Karpas-422 (cell line): ENCODE measurements at regions not wholly inside any gene's neighbourhood (a gene's known extent, or its start where the extent isn't known, plus 50 kb on each side); places are given as distances from the start of the nearest gene placed in this dataset.

Source experiments
- DNase-seq: peaks from one replicate; pipeline ENCODE4 v3.0.0-alpha.2; 2015
- H2AFZ ChIP-seq: fragments of 200-600 bp; sonication (generic); 2 replicates; pipeline ENCODE4 v1.6.1; 2014; ENCODE audit warnings: antibody characterized with exemption, low read length, mixed read lengths
- H3K27ac ChIP-seq: fragments of 200-600 bp; sonication (generic); 2 replicates; pipeline ENCODE4 v1.5.1; 2014; ENCODE audit warnings: mild to moderate bottlenecking, low read length, moderate library complexity
- H3K27me3 ChIP-seq: fragments of 200-600 bp; sonication (generic); 2 replicates; pipeline ENCODE4 v1.6.1; 2014; ENCODE audit warnings: low read length, mixed read lengths
- H3K36me3 ChIP-seq: fragments of 200-600 bp; sonication (generic); 2 replicates; pipeline ENCODE4 v1.6.1; 2014; ENCODE audit warnings: low read length, mixed read lengths; ENCODE audit not compliant: insufficient read depth
- H3K4me1 ChIP-seq: fragments of 200-600 bp; sonication (generic); 2 replicates; pipeline ENCODE4 v1.6.1; 2014; ENCODE audit warnings: mild to moderate bottlenecking, low read length, mixed read lengths
- H3K4me2 ChIP-seq: fragments of 200-600 bp; sonication (generic); 2 replicates; pipeline ENCODE4 v1.6.1; 2014; ENCODE audit warnings: low read length, low read depth, mild to moderate bottlenecking; ENCODE audit not compliant: poor library complexity, severe bottlenecking
- H3K4me3 ChIP-seq: fragments of 200-600 bp; sonication (generic); 2 replicates; pipeline ENCODE4 v1.5.1; 2014; ENCODE audit warnings: mild to moderate bottlenecking, antibody characterized with exemption, low read length, mixed read lengths
- H3K79me2 ChIP-seq: fragments of 200-600 bp; sonication (generic); 2 replicates; pipeline ENCODE4 v1.6.1; 2014; ENCODE audit warnings: mild to moderate bottlenecking, low read length, mixed read lengths
- H3K9ac ChIP-seq: fragments of 200-600 bp; sonication (generic); 2 replicates; pipeline ENCODE4 v1.6.0; 2014; ENCODE audit warnings: low read length
- H3K9me2 ChIP-seq: fragments of 200-600 bp; sonication (generic), shearing (Covaris generic); replicated peaks from 2 replicates; pipeline ENCODE4 v1.6.0; 2014; ENCODE audit warnings: mild to moderate bottlenecking, low read length, moderate library complexity; ENCODE audit not compliant: insufficient read depth
- H3K9me3 ChIP-seq: fragments of 300-700, 200-600 bp; sonication (generic); 2 replicates; pipeline ENCODE4 v1.6.1; 2014; ENCODE audit warnings: low read length, mixed read lengths
- H4K20me1 ChIP-seq: fragments of 200-600 bp; sonication (generic); 2 replicates; pipeline ENCODE4 v1.6.1; 2014; ENCODE audit warnings: mild to moderate bottlenecking, antibody characterized with exemption, low read length, low read depth; ENCODE audit not compliant: insufficient read depth

- H3K4me3 ChIP-seq: no peak overlapping the region
- H3K27ac ChIP-seq: no peak overlapping the region
- no peaks in the 10 kb centered on the region for H3K27me3 ChIP-seq
- no peak overlapping the region for H3K9ac ChIP-seq
- no peaks in the 10 kb centered on the region for H3K79me2 ChIP-seq
- no peaks in the 10 kb centered on the region for H4K20me1 ChIP-seq
- no peak for DNase-seq
- no peaks in the 10 kb centered on the region for H3K9me3 ChIP-seq
- H2AFZ ChIP-seq: no peak overlapping the region
- no peak overlapping the region for H3K4me2 ChIP-seq
- H3K4me1 ChIP-seq: no peaks in the 10 kb centered on the region
- no peaks in the 10 kb centered on the region for H3K9me2 ChIP-seq
- H3K36me3 ChIP-seq: no peaks in the 10 kb centered on the region
Observed at GRCh38 chr7:89757910-89758309, 396.4 kb upstream of the STEAP1 start.

GRCh38 chr7:89760690-89761089, 393.6 kb upstream of the STEAP1 start:
- DNase-seq: no peak
- Histone ChIP-seq H2AFZ (no peak overlapping the region), H3K27ac (no peak overlapping the region), H3K9me3 (no peaks in the 10 kb centered on the region), H3K4me1 (no peaks in the 10 kb centered on the region), H3K4me3 (no peak overlapping the region), H3K9ac (no peak overlapping the region), H4K20me1 (no peaks in the 10 kb centered on the region), H3K36me3 (no peaks in the 10 kb centered on the region), H3K9me2 (no peaks in the 10 kb centered on the region; the same call in 1 of the 2 replicates), H3K4me2 (no peak overlapping the region), H3K27me3 (no peaks in the 10 kb centered on the region), H3K79me2 (no peaks in the 10 kb centered on the region)

GRCh38 chr7:89761173-89761572, 393.1 kb upstream of the STEAP1 start:
- Histone ChIP-seq H4K20me1 (no peaks in the 10 kb centered on the region), H3K9me3 (no peaks in the 10 kb centered on the region), H3K4me2 (no peak overlapping the region), H3K4me3 (no peak overlapping the region), H3K4me1 (no peaks in the 10 kb centered on the region), H2AFZ (no peak overlapping the region), H3K27me3 (no peaks in the 10 kb centered on the region), H3K36me3 (no peaks in the 10 kb centered on the region), H3K9me2 (peaks cover 3% of the 10 kb centered on the region; the same call in 1 of the 2 replicates), H3K79me2 (no peaks in the 10 kb centered on the region), H3K9ac (no peak overlapping the region), H3K27ac (no peak overlapping the region)
- no peak for DNase-seq

- no peaks in the 10 kb centered on the region for H4K20me1 ChIP-seq
- H3K4me2 ChIP-seq: no peak overlapping the region
- H3K4me1 ChIP-seq: no peaks in the 10 kb centered on the region
Observed at GRCh38 chr7:89770161-89770560, 384.1 kb upstream of the STEAP1 start.

GRCh38 chr7:89771003-89771636, 383.1 kb upstream of the STEAP1 start:
- Histone ChIP-seq H4K20me1 (no peaks in the 10 kb centered on the region), H3K27me3 (no peaks in the 10 kb centered on the region), H3K9ac (no peak overlapping the region), H3K36me3 (no peaks in the 10 kb centered on the region), H3K9me3 (no peaks in the 10 kb centered on the region), H3K27ac (no peak overlapping the region), H3K79me2 (no peaks in the 10 kb centered on the region), H3K4me1 (no peaks in the 10 kb centered on the region), H2AFZ (no peak overlapping the region), H3K9me2 (no peaks in the 10 kb centered on the region), H3K4me2 (no peak overlapping the region), H3K4me3 (no peak overlapping the region)
- DNase-seq: no peak

More at GRCh38 chr7:89770161-89770560, 384.1 kb upstream of the STEAP1 start:
- Histone ChIP-seq H3K9me3 (no peaks in the 10 kb centered on the region), H3K9ac (no peak overlapping the region), H3K27ac (no peak overlapping the region), H2AFZ (no peak overlapping the region), H3K9me2 (0 out of 2 replicates have a peak, but pooled peaks cover 3% of the 10 kb centered on the region), H3K36me3 (no peaks in the 10 kb centered on the region), H3K4me3 (no peak overlapping the region), H3K27me3 (no peaks in the 10 kb centered on the region), H3K79me2 (no peaks in the 10 kb centered on the region)
- no peak for DNase-seq

GRCh38 chr7:89772276-89772675, 382.0 kb upstream of the STEAP1 start:
- DNase-seq: no peak
- no peak overlapping the region for H2AFZ ChIP-seq
- H3K9me2 ChIP-seq: no peaks in the 10 kb centered on the region
- H3K4me1 ChIP-seq: no peaks in the 10 kb centered on the region
- no peaks in the 10 kb centered on the region for H3K9me3 ChIP-seq
- no peak overlapping the region for H3K9ac ChIP-seq
- H3K27ac ChIP-seq: no peak overlapping the region
- H3K27me3 ChIP-seq: no peaks in the 10 kb centered on the region
- H3K4me2 ChIP-seq: no peak overlapping the region
- H3K4me3 ChIP-seq: no peak overlapping the region
- H4K20me1 ChIP-seq: no peaks in the 10 kb centered on the region
- H3K79me2 ChIP-seq: no peaks in the 10 kb centered on the region
- no peaks in the 10 kb centered on the region for H3K36me3 ChIP-seq

- Histone ChIP-seq H2AFZ (no peak overlapping the region), H3K27me3 (no peaks in the 10 kb centered on the region), H4K20me1 (no peaks in the 10 kb centered on the region), H3K79me2 (no peaks in the 10 kb centered on the region), H3K36me3 (no peaks in the 10 kb centered on the region), H3K9ac (no peak overlapping the region), H3K27ac (no peak overlapping the region), H3K4me3 (no peak overlapping the region), H3K4me1 (no peaks in the 10 kb centered on the region), H3K9me3 (no peaks in the 10 kb centered on the region), H3K4me2 (no peak overlapping the region), H3K9me2 (0 out of 2 replicates have a peak, but pooled peaks cover 4% of the 10 kb centered on the region)
- no peak for DNase-seq
Observed at GRCh38 chr7:89773611-89774010, 380.7 kb upstream of the STEAP1 start.

- no peaks in the 10 kb centered on the region for H3K36me3 ChIP-seq
- no peak for DNase-seq
- no peaks in the 10 kb centered on the region for H4K20me1 ChIP-seq
- H3K4me3 ChIP-seq: no peak overlapping the region
- H3K4me2 ChIP-seq: no peak overlapping the region
- no peaks in the 10 kb centered on the region for H3K4me1 ChIP-seq
- no peak overlapping the region for H3K9ac ChIP-seq
- no peaks in the 10 kb centered on the region for H3K79me2 ChIP-seq
- no peaks in the 10 kb centered on the region for H3K27me3 ChIP-seq
- no peaks in the 10 kb centered on the region for H3K9me3 ChIP-seq
- H3K9me2 ChIP-seq: 0 out of 2 replicates have a peak, but pooled peaks cover 4% of the 10 kb centered on the region
- no peak overlapping the region for H2AFZ ChIP-seq
- no peak overlapping the region for H3K27ac ChIP-seq
Observed at GRCh38 chr7:89775459-89775858, 378.8 kb upstream of the STEAP1 start.
